ENCODE measurements at regions not wholly inside any gene's neighbourhood (a gene's known extent, or its start where the extent isn't known, plus 50 kb on each side); places are given as distances from the start of the nearest gene placed in this dataset.

- no peak overlapping the region for H3K4me3 ChIP-seq (replicated peaks in 1 of 2; ENCODE audit: low read depth in 1 of 2, low read length in 2 of 2)
- RAD21 ChIA-PET (ENCODE audit: low non-redundant PET in 1 of 2, low total read pairs in 2 of 2, uncharacterized antibody in 2 of 2, unreplicated experiment in 2 of 2), result no interaction called here
- BruUV-seq (replicated peaks), result no TSS peak
Measured at GRCh38 chrX:137999071-137999470, 433.1 kb downstream of the ZIC3 start.

GRCh38 chrX:137999552-137999951 lies 433.6 kb downstream of the ZIC3 start:
- DNase-seq (ENCODE audit: low read depth, low spot score), result no peak
- TF ChIP-seq RAD21 (IDR thresholded peaks at IDR 0.05; ENCODE audit: low read depth) (no peak), ELF1 (IDR thresholded peaks at IDR 0.05; ENCODE audit: borderline replicate concordance, low read depth) (no peak), ZFX (IDR thresholded peaks at IDR 0.05) (no peak), CBX3 (IDR thresholded peaks at IDR 0.05; ENCODE audit: low read depth) (no peak), EZH2 (IDR thresholded peaks at IDR 0.05) (no peak), YY1 (IDR thresholded peaks at IDR 0.05; ENCODE audit: extremely low read depth, insufficient replicate concordance, low read depth, low read length) (no peak), EZH2phosphoT487 (IDR thresholded peaks at IDR 0.05; ENCODE audit: borderline replicate concordance) (no peak), JUND (IDR thresholded peaks at IDR 0.05) (no peak), SP1 (IDR thresholded peaks at IDR 0.05; ENCODE audit: low read depth) (no peak), EGR1 (IDR thresholded peaks at IDR 0.05; ENCODE audit: low read depth) (no peak), FOSL1 (IDR thresholded peaks at IDR 0.05; ENCODE audit: low read depth) (no peak), REST (IDR thresholded peaks at IDR 0.05; ENCODE audit: low read depth) (no peak)
- TF ChIP-seq, protein P1, sequence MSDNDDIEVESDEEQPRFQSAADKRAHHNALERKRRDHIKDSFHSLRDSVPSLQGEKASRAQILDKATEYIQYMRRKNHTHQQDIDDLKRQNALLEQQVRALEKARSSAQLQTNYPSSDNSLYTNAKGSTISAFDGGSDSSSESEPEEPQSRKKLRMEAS (IDR thresholded peaks at IDR 0.05), result no peak
- TF ChIP-seq, protein P2, sequence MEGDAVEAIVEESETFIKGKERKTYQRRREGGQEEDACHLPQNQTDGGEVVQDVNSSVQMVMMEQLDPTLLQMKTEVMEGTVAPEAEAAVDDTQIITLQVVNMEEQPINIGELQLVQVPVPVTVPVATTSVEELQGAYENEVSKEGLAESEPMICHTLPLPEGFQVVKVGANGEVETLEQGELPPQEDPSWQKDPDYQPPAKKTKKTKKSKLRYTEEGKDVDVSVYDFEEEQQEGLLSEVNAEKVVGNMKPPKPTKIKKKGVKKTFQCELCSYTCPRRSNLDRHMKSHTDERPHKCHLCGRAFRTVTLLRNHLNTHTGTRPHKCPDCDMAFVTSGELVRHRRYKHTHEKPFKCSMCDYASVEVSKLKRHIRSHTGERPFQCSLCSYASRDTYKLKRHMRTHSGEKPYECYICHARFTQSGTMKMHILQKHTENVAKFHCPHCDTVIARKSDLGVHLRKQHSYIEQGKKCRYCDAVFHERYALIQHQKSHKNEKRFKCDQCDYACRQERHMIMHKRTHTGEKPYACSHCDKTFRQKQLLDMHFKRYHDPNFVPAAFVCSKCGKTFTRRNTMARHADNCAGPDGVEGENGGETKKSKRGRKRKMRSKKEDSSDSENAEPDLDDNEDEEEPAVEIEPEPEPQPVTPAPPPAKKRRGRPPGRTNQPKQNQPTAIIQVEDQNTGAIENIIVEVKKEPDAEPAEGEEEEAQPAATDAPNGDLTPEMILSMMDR (IDR thresholded peaks at IDR 0.05 in 2 of 3, conservative IDR thresholded peaks at IDR 0.05 in 1 of 3; ENCODE audit: borderline replicate concordance in 1 of 3, insufficient read depth in 1 of 3, low read depth in 2 of 3, low read length in 2 of 3), result no peak
- intact Hi-C loops (cut with micrococcal nuclease), result no loop called here
- no peak for ATAC-seq
- ChIA-PET RAD21 (ENCODE audit: low non-redundant PET in 1 of 2, low total read pairs in 2 of 2, uncharacterized antibody in 2 of 2, unreplicated experiment in 2 of 2) (no interaction called here), POLR2A (no interaction called here), CTCF (no interaction called here)
- no peak overlapping the region for H3K4me2 ChIP-seq (ENCODE audit: low read length)
- no peaks in the 10 kb centered on the region for H4K20me1 ChIP-seq (ENCODE audit: insufficient read depth)
- H3K9me3 ChIP-seq (ENCODE audit: control insufficient read depth in 1 of 2, insufficient read depth in 1 of 2, low read depth in 1 of 2, low read length in 2 of 2), result no peaks in the 10 kb centered on the region
- H3K36me3 ChIP-seq (ENCODE audit: control insufficient read depth in 1 of 2, insufficient read depth in 2 of 2, low read length in 2 of 2), result no peaks in the 10 kb centered on the region
- H3K4me3 ChIP-seq (replicated peaks in 1 of 2; ENCODE audit: low read depth in 1 of 2, low read length in 2 of 2), result no peak overlapping the region
- H3K79me2 ChIP-seq (ENCODE audit: insufficient read depth, low read length), result no peaks in the 10 kb centered on the region
- no peaks in the 10 kb centered on the region for H3K4me1 ChIP-seq (ENCODE audit: control insufficient read depth in 1 of 2, insufficient read depth in 2 of 2, low read length in 2 of 2)
- no peak overlapping the region for H3K27ac ChIP-seq (ENCODE audit: low read depth, low read length)
- H2AFZ ChIP-seq (ENCODE audit: low read depth, low read length, poor library complexity, severe bottlenecking), result no peak overlapping the region
- H3K9ac ChIP-seq (ENCODE audit: low read length), result no peak overlapping the region
- no TSS peak for BruUV-seq (replicated peaks)
- H3K27me3 ChIP-seq (ENCODE audit: insufficient read depth, low read length), result no peaks in the 10 kb centered on the region
- H3K9me2 ChIP-seq (ENCODE audit: insufficient read depth), result no peaks in the 10 kb centered on the region

More at GRCh38 chrX:137999071-137999470, 433.1 kb downstream of the ZIC3 start:
- ATAC-seq, result no peak
- H3K9me3 ChIP-seq (ENCODE audit: control insufficient read depth in 1 of 2, insufficient read depth in 1 of 2, low read depth in 1 of 2, low read length in 2 of 2), result no peaks in the 10 kb centered on the region
- no peak for DNase-seq (ENCODE audit: low read depth, low spot score)
- no peak overlapping the region for H3K9ac ChIP-seq (ENCODE audit: low read length)
- H3K36me3 ChIP-seq (ENCODE audit: control insufficient read depth in 1 of 2, insufficient read depth in 2 of 2, low read length in 2 of 2), result no peaks in the 10 kb centered on the region
- H3K4me2 ChIP-seq (ENCODE audit: low read length), result no peak overlapping the region
- H3K9me2 ChIP-seq (ENCODE audit: insufficient read depth), result no peaks in the 10 kb centered on the region
- no peaks in the 10 kb centered on the region for H3K79me2 ChIP-seq (ENCODE audit: insufficient read depth, low read length)
- H3K27me3 ChIP-seq (ENCODE audit: insufficient read depth, low read length), result no peaks in the 10 kb centered on the region
- no peak overlapping the region for H3K27ac ChIP-seq (ENCODE audit: low read depth, low read length)
- no peaks in the 10 kb centered on the region for H4K20me1 ChIP-seq (ENCODE audit: insufficient read depth)
- intact Hi-C loops (cut with micrococcal nuclease), result no loop called here
- H3K4me1 ChIP-seq (ENCODE audit: control insufficient read depth in 1 of 2, insufficient read depth in 2 of 2, low read length in 2 of 2), result no peaks in the 10 kb centered on the region
- no peak overlapping the region for H2AFZ ChIP-seq (ENCODE audit: low read depth, low read length, poor library complexity, severe bottlenecking)
- TF ChIP-seq SP1 (IDR thresholded peaks at IDR 0.05; ENCODE audit: low read depth) (no peak), ZNF274 (IDR thresholded peaks at IDR 0.05; ENCODE audit: low read depth, low read length) (no peak), POLR2AphosphoS5 (IDR thresholded peaks at IDR 0.05; ENCODE audit: low read depth, low read length) (no peak), CEBPB (IDR thresholded peaks at IDR 0.05; ENCODE audit: low read depth) (no peak), EZH2 (IDR thresholded peaks at IDR 0.05) (no peak)
- TF ChIP-seq, protein P3, sequence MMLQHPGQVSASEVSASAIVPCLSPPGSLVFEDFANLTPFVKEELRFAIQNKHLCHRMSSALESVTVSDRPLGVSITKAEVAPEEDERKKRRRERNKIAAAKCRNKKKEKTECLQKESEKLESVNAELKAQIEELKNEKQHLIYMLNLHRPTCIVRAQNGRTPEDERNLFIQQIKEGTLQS (IDR thresholded peaks at IDR 0.05), result no peak
- POLR2A ChIA-PET, result no interaction called here
- CTCF ChIA-PET, result no interaction called here
